Astrocyte (in vitro differentiated cells and primary cell): ENCODE measurements at regions not wholly inside any gene's neighbourhood (a gene's known extent, or its start where the extent isn't known, plus 50 kb on each side); places are given as distances from the start of the nearest gene placed in this dataset.

Source experiments
- EZH2 ChIP-seq: IDR thresholded peaks from 2 replicates; pipeline ENCODE4 v1.6.1; 2012; ENCODE audit warnings: mild to moderate bottlenecking, low read length, inconsistent platforms; ENCODE audit not compliant: insufficient read depth
- TF ChIP-seq, protein P1 (sequence below): IDR thresholded peaks from 2 replicates; pipeline ENCODE4 v1.5.1; 2011; ENCODE audit warnings: low read depth, mild to moderate bottlenecking, inconsistent platforms, low read length, moderate library complexity; ENCODE audit not compliant: insufficient read depth

DNA sequence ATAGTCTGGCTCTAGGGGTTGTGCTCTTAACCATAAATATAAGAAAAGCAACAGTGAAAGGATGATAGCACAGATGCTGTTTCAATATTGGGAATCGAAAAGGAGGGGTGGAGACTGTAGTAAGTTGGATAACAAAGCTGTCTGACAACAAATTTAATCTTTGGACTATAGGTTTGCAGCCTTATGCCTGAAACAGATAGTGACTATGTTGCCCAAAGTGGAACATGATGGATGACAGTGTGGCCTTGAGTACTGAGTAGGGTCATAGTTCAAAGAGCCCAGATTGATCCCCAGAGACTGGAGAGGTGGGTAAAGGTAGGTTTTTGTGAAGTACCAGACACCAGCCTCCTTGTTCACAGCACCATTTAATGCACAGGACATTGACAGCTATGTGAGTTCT lies 144.0 kb upstream of the PALMD start:
- TF ChIP-seq, protein P1, sequence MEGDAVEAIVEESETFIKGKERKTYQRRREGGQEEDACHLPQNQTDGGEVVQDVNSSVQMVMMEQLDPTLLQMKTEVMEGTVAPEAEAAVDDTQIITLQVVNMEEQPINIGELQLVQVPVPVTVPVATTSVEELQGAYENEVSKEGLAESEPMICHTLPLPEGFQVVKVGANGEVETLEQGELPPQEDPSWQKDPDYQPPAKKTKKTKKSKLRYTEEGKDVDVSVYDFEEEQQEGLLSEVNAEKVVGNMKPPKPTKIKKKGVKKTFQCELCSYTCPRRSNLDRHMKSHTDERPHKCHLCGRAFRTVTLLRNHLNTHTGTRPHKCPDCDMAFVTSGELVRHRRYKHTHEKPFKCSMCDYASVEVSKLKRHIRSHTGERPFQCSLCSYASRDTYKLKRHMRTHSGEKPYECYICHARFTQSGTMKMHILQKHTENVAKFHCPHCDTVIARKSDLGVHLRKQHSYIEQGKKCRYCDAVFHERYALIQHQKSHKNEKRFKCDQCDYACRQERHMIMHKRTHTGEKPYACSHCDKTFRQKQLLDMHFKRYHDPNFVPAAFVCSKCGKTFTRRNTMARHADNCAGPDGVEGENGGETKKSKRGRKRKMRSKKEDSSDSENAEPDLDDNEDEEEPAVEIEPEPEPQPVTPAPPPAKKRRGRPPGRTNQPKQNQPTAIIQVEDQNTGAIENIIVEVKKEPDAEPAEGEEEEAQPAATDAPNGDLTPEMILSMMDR = no peak
- TF ChIP-seq EZH2 = no peak
